ENCODE measurements at regions not wholly inside any gene's neighbourhood (a gene's known extent, or its start where the extent isn't known, plus 50 kb on each side); places are given as distances from the start of the nearest gene placed in this dataset.

DNA sequence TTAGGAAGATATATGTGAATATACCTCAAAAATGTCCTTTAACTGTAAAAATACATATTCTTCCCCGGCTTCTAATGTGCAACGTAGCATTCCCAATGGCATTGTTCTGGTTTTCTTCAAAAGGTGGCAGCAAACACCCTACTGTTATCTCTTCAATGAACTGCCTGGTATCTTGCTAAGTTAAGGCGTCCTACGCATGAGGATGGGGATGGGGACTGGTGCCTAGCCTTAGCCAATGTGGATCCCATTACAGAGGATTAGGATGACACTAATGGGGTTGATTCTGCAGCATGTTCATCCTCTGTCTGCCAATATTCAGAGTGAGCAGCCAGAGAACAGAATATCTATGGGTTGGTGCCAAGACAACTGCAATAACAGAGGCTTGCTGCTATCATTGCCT lies 334.9 kb upstream of the ADGRL3 start:
- TF ChIP-seq GATA2 (IDR thresholded peaks at IDR 0.05; ENCODE audit: low read depth, low read length) = peak; percentile 41; the same call in 1 of the 2 replicates
- TF ChIP-seq GATA3 (IDR thresholded peaks at IDR 0.05; ENCODE audit: low read depth, low read length) = no peak
